ENCODE measurements at regions not wholly inside any gene's neighbourhood (a gene's known extent, or its start where the extent isn't known, plus 50 kb on each side); places are given as distances from the start of the nearest gene placed in this dataset.

- Mint-ChIP-seq H3K27ac (no peak overlapping the region), H3K4me1 (peaks cover 4% of the 10 kb centered on the region; the same call in 1 of the 3 replicates), H3K27me3 (ENCODE audit: insufficient read depth, low read depth, poor library complexity) (peaks cover 1% of the 10 kb centered on the region), H3K36me3 (ENCODE audit: low read depth) (no peaks in the 10 kb centered on the region), H3K9me3 (no peaks in the 10 kb centered on the region), H3K4me3 (no peak overlapping the region)
- DNase-seq (ENCODE audit: low spot score) (no peak), ATAC-seq (no peak)
- no peaks in the 10 kb centered on the region; the same call in 1 of the 2 replicates for H3K4me1 ChIP-seq (ENCODE audit: insufficient read depth)
- no peak overlapping the region for H3K4me3 ChIP-seq
- H3F3A ChIP-seq (replicated peaks; ENCODE audit: low read depth): no peaks in the 10 kb centered on the region
- no peaks in the 10 kb centered on the region for H4K20me1 ChIP-seq (replicated peaks; ENCODE audit: insufficient read depth)
- TF ChIP-seq ZNF114 (CRISPR knock-in tag; IDR thresholded peaks at IDR 0.05) (no peak), ZNF462 (CRISPR knock-in tag; IDR thresholded peaks at IDR 0.05) (no peak), POLR2AphosphoS5 (IDR thresholded peaks at IDR 0.05; ENCODE audit: low read depth) (no peak), NANOG (IDR thresholded peaks at IDR 0.05; ENCODE audit: borderline replicate concordance) (no peak), JUNB (IDR thresholded peaks at IDR 0.05; ENCODE audit: unreplicated experiment) (no peak), CTCF (conservative IDR thresholded peaks at IDR 0.05; ENCODE audit: low read depth in 2 of 2) (no peak), ZNF331 (CRISPR knock-in tag; IDR thresholded peaks at IDR 0.05; ENCODE audit: low read depth) (no peak), EZH2phosphoT487 (IDR thresholded peaks at IDR 0.05; ENCODE audit: unreplicated experiment) (no peak), REST (IDR thresholded peaks at IDR 0.05; ENCODE audit: unreplicated experiment) (no peak), CREB1 (CRISPR knock-in tag; IDR thresholded peaks at IDR 0.05; ENCODE audit: low read depth) (no peak), STAT1 (IDR thresholded peaks at IDR 0.05; ENCODE audit: unreplicated experiment) (no peak), ETS1 (IDR thresholded peaks at IDR 0.05) (no peak), EZH2 (IDR thresholded peaks at IDR 0.05; ENCODE audit: low read depth, unreplicated experiment) (no peak)
- H3K36me3 ChIP-seq (ENCODE audit: insufficient read depth): no peaks in the 10 kb centered on the region
- no peak overlapping the region for H2AFZ ChIP-seq
- H3K27ac ChIP-seq (ENCODE audit: low read depth): no peak overlapping the region
- no peaks in the 10 kb centered on the region for H3K27me3 ChIP-seq (ENCODE audit: insufficient read depth)
- no peaks in the 10 kb centered on the region for H3K79me2 ChIP-seq (replicated peaks; ENCODE audit: insufficient read depth)
- H3K9me2 ChIP-seq (ENCODE audit: insufficient read depth): no peaks in the 10 kb centered on the region
- H3K4me2 ChIP-seq: no peak overlapping the region
Observed at GRCh38 chr5:145495741-145496140, 339.4 kb downstream of the PRELID2 start.

Measured in GM23338 (cell line).